Activated naive CD8-positive, alpha-beta T cell treated with anti-CD3 and anti-CD28 coated beads, Interleukin-2, amount 10 ng/mL, durations not matched to agents 7 days and 5 days (primary cell): ENCODE measurements at regions not wholly inside any gene's neighbourhood (a gene's known extent, or its start where the extent isn't known, plus 50 kb on each side); places are given as distances from the start of the nearest gene placed in this dataset.

ENCODE experiments used
- ATAC-seq: fragments of 150-1000 bp; cut with Tn5 transposase; one replicate; pipeline ENCODE4 v1.10.0; 2021; ENCODE audit warnings: low read depth, moderate library complexity
- POLR2A ChIA-PET: fragments of 350-600 bp; sonication (Branson Sonifier 250); formaldehyde crosslinking; loops from one replicate; lab custom pipeline; 2021; ENCODE audit warnings: antibody characterized with exemption; lab: Charles Lee
- DNase-seq: peaks from one replicate; pipeline ENCODE4 v3.0.0; 2021
- H3K27ac Mint-ChIP-seq: one replicate; pipeline ENCODE4 v1.8.0; 2022; ENCODE audit warnings: mild to moderate bottlenecking, mixed read lengths
- H3K27me3 Mint-ChIP-seq: one replicate; pipeline ENCODE4 v1.8.0; 2022; ENCODE audit warnings: mild to moderate bottlenecking, moderate library complexity, mixed read lengths
- H3K36me3 Mint-ChIP-seq: one replicate; pipeline ENCODE4 v1.8.0; 2021; ENCODE audit warnings: mild to moderate bottlenecking, mixed read lengths
- H3K4me1 Mint-ChIP-seq: one replicate; pipeline ENCODE4 v1.8.0; 2021; ENCODE audit warnings: mixed read lengths
- H3K4me3 Mint-ChIP-seq: one replicate; pipeline ENCODE4 v1.8.0; 2022; ENCODE audit warnings: mild to moderate bottlenecking, moderate library complexity, mixed read lengths
- H3K9me3 Mint-ChIP-seq: one replicate; pipeline ENCODE4 v1.8.0; 2021; ENCODE audit warnings: mixed read lengths

DNA sequence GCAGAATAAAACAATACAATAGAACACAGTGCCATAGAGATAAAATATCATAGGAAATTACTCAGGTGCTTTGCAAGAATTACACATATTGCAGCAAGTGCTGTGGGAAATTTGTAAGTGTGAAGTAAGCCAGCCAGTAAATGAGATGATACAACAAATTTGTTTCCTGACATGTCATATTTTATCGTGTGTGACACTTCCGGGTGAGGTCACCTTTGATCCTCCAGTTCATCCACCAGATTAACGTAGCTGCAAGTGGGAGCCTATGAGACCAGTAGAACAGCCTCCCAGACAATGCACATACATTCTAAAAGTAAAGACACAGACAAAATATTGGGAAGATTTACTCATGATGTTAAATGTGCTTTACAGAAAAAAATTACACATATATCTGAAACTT lies 72.2 kb downstream of the PRDM9 start:
- Mint-ChIP-seq H3K9me3 (no peaks in the 10 kb centered on the region), H3K4me1 (no peaks in the 10 kb centered on the region), H3K27ac (no peak overlapping the region), H3K36me3 (no peaks in the 10 kb centered on the region), H3K4me3 (no peak overlapping the region), H3K27me3 (no peaks in the 10 kb centered on the region)
- POLR2A ChIA-PET, result no interaction called here
- DNase-seq (no peak), ATAC-seq (no peak)

DNA sequence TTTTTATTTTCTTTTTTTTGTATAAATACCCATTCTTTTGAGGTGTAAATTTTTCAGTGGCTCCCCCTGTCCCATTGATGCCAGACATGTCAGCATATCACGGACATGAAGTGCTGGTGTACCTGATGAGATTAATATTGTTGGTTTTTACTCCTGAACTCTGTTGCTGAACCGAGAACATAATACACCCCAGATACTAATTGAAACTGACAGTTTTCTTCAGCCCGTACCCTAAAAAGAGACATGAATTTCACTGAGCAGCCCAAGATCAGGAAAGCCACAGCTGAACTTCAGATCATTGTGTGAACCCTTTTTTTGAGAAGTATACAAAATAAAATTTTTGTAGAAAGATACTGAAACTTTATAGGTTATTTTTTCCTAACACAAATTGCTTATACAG lies 75.7 kb downstream of the PRDM9 start:
- H3K9me3 Mint-ChIP-seq, result no peaks in the 10 kb centered on the region
- no peak overlapping the region for H3K4me3 Mint-ChIP-seq
- H3K27ac Mint-ChIP-seq, result no peak overlapping the region
- ATAC-seq (no peak), DNase-seq (no peak)
- H3K4me1 Mint-ChIP-seq, result no peaks in the 10 kb centered on the region
- POLR2A ChIA-PET, result no interaction called here
- no peaks in the 10 kb centered on the region for H3K27me3 Mint-ChIP-seq
- H3K36me3 Mint-ChIP-seq, result no peaks in the 10 kb centered on the region

DNA sequence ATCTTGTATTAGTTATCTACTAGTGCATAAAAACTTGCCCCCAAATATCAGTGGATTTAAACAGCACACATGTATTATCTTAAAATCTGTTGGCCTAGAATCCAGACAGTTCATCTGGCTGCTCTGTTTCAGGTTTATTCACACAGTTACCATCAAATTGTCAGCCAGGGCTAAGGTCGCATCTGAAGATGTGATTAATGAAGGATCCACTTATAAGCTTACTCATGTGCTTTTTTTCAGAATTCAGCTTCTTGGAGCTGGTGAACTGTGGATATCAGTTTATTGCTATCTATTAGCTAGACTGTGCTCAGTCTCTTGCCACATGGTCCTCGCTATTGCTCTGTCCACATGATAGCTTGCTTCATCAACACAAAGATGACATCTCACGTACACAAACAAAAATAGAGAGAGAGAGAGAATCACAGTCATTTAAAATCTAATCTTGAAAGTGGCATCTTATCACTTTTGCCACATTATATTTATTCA lies 81.5 kb downstream of the PRDM9 start:
- POLR2A ChIA-PET, result no interaction called here
- Mint-ChIP-seq H3K27me3 (no peaks in the 10 kb centered on the region), H3K4me3 (no peak overlapping the region), H3K27ac (no peak overlapping the region), H3K9me3 (peaks cover 3% of the 10 kb centered on the region), H3K36me3 (no peaks in the 10 kb centered on the region), H3K4me1 (no peaks in the 10 kb centered on the region)
- DNase-seq (no peak), ATAC-seq (no peak)

DNA sequence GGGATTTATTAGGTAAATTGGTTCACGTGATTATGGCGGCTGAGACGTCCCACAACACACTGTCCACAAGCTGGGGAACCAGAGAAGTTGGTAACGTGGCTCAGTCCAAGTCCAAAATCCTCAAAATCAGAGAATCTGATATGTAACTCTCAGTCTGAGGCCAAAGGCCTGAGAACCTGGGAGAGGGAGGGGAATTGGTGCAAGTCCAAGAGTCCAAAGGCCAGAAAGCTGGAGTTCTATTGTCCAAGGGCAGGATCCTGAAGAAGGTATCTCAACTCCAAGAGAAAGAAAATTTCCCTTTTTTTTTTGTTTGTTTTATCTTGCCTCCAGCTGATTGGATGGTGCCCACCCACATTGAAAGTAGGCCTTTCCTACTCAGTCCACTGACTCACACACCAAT lies 83.8 kb downstream of the PRDM9 start:
- no peak for ATAC-seq
- POLR2A ChIA-PET, result no interaction called here

DNA sequence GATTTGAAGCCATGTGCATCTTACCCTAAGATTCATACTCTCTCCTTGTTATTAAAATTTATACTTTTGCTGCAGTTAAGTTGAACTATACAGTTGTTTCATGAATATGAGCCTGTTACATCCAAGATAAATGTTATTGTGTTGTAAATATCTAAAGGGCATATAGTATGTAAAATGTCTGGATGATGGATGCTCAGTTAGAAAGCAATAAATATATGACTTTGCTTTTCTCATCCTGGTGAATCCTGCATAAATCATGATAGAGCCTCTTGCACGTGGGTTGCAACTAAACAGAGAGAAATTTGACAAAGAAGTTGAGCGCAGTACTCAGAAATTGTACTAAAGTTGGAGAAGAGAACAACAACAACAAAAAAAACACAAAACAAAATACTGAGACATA lies 99.5 kb downstream of the PRDM9 start:
- Mint-ChIP-seq H3K4me1 (no peaks in the 10 kb centered on the region), H3K27me3 (no peaks in the 10 kb centered on the region), H3K9me3 (peaks cover 9% of the 10 kb centered on the region), H3K27ac (no peak overlapping the region), H3K36me3 (no peaks in the 10 kb centered on the region), H3K4me3 (no peak overlapping the region)
- POLR2A ChIA-PET, result no interaction called here
- no peak for DNase-seq
- no peak for ATAC-seq

More for the DNA sequence above, 83.8 kb downstream of the PRDM9 start:
- no peak for DNase-seq
- H3K27ac Mint-ChIP-seq, result no peak overlapping the region
- no peaks in the 10 kb centered on the region for H3K4me1 Mint-ChIP-seq
- H3K4me3 Mint-ChIP-seq, result no peak overlapping the region
- H3K36me3 Mint-ChIP-seq, result no peaks in the 10 kb centered on the region
- no peaks in the 10 kb centered on the region for H3K27me3 Mint-ChIP-seq
- peaks cover 3% of the 10 kb centered on the region for H3K9me3 Mint-ChIP-seq

DNA sequence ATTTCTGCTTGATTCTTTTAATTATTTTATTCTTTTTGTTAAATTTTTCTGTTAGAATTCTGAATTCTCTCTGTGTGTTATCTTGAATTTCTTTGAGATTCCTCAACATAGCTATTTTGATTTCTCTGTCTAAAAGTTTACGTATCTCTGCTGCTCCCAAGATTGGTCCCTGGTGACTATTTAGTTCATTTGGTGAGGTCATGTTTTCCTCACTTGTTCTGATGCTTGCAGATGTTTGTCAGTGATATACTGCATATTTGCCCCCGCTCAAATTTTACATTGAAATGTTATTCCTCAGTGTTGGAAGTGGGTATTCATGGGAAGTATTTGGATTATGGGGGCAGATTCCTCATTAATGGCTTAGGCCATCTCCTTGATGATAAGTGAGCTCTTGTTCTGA lies 105.3 kb downstream of the PRDM9 start:
- H3K4me3 Mint-ChIP-seq, result no peak overlapping the region
- H3K36me3 Mint-ChIP-seq, result no peaks in the 10 kb centered on the region
- ATAC-seq (no peak), DNase-seq (no peak)
- no peak overlapping the region for H3K27ac Mint-ChIP-seq
- H3K27me3 Mint-ChIP-seq, result no peaks in the 10 kb centered on the region
- no peaks in the 10 kb centered on the region for H3K4me1 Mint-ChIP-seq
- POLR2A ChIA-PET, result no interaction called here
- peaks cover 7% of the 10 kb centered on the region for H3K9me3 Mint-ChIP-seq

DNA sequence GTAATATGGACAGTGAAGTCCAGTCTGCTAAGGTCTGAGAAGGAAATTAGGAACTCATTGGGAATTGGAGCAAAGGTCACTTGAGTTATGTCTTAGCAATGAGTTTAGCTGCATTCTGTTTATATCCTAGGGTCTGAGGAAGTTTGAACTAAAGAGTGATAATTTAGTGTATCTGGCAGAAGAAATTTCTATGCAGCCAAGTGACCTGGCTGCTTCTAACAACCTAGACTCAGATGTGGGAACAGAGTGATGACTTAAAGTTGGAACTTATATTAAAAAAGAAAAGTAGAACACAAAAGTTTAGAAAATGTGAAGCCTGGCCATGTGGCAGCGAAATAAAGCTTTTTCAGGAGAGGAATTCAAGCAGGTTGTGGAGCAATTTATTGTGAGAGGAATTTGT lies 106.2 kb downstream of the PRDM9 start:
- Mint-ChIP-seq H3K9me3 (peaks cover 3% of the 10 kb centered on the region), H3K27me3 (no peaks in the 10 kb centered on the region), H3K4me1 (no peaks in the 10 kb centered on the region), H3K36me3 (no peaks in the 10 kb centered on the region), H3K4me3 (no peak overlapping the region), H3K27ac (no peak overlapping the region)
- DNase-seq, result no peak
- ATAC-seq, result no peak
- POLR2A ChIA-PET, result no interaction called here

DNA sequence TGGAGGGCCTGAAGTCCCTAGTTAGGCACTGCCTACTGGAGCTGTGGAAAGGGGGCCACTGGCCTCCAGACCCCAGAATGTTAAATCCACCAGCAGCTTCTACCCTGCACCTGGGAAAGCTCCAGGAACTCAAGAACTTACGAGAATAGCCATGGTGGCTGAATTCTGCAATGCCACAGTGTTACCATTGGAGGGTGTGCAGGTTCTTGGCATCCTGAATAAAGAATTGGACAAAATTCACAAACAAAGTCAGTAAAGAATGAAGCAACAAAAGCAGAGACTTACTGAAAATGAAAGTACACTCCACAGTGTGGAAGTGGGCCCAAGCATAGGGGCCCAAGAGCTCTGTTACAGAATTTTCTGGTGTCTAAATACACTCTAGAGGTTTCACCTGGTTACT lies 107.0 kb downstream of the PRDM9 start:
- Mint-ChIP-seq H3K4me1 (no peaks in the 10 kb centered on the region), H3K9me3 (peaks cover 3% of the 10 kb centered on the region), H3K36me3 (no peaks in the 10 kb centered on the region), H3K4me3 (no peak overlapping the region), H3K27me3 (no peaks in the 10 kb centered on the region), H3K27ac (no peak overlapping the region)
- POLR2A ChIA-PET, result no interaction called here
- ATAC-seq, result no peak
- no peak for DNase-seq

DNA sequence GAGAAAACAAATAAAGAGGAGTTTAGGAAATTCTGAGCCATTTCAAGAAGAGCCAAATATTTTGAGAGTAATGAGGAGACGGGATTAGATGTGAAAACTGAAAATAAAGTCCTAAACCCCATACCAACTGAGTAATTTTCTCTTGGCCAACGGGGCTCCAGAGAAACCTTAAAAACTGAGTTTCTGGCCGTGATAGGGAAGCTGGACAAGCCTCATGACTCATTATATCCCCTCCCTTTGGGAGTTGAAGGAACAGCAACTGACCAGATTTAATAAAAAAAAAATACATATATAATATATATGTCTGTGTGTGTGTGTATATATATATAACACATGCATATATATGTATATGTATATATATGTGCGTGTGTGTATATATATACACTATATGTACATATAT lies 119.6 kb downstream of the PRDM9 start:
- POLR2A ChIA-PET, result no interaction called here

DNA sequence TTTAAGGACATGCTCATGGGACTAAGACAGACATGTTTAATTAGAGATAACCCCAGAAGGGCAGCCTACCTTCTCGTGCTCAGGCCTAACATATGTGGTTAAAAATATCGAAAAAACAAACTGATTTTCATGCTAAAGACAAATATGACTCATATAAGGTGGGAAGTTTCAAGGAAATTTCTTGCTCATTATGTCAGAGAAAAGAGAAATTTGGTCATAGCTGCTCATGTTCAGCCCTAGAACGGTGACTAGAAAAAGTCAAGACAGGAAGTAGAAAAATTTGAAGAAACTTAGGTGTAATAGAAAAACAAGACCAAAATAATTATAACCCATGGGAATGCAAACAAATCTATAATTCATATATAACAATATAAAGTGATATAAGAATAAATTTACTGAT lies 120.6 kb downstream of the PRDM9 start:
- no peaks in the 10 kb centered on the region for H3K4me1 Mint-ChIP-seq
- H3K36me3 Mint-ChIP-seq, result no peaks in the 10 kb centered on the region
- POLR2A ChIA-PET, result no interaction called here
- no peak overlapping the region for H3K27ac Mint-ChIP-seq
- H3K4me3 Mint-ChIP-seq, result no peak overlapping the region
- DNase-seq (no peak), ATAC-seq (no peak)
- peaks cover 6% of the 10 kb centered on the region for H3K9me3 Mint-ChIP-seq
- H3K27me3 Mint-ChIP-seq, result no peaks in the 10 kb centered on the region

More for the DNA sequence above, 119.6 kb downstream of the PRDM9 start:
- Mint-ChIP-seq H3K27ac (no peak overlapping the region), H3K4me1 (no peaks in the 10 kb centered on the region), H3K9me3 (peaks cover 6% of the 10 kb centered on the region), H3K27me3 (no peaks in the 10 kb centered on the region), H3K4me3 (no peak overlapping the region), H3K36me3 (no peaks in the 10 kb centered on the region)
- DNase-seq (no peak), ATAC-seq (no peak)

DNA sequence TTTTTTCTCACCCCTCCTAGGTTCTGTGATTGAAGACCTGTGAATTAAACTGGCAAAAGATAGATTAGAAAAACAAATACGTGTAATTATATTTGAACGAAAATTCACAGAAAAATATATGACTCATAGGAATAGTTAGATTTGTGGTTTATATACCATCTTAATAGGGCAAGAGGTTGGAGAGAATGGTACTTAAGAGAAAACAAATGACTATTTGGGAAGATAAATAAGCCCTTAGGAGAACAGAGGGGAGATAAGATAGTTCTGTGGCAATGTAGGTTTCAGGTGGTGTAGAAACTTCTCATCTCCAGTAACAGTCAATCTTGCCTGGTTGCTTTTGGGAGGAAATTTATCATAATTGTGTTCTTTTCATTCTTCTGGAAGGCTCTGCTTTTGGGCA lies 122.0 kb downstream of the PRDM9 start:
- DNase-seq, result no peak
- Mint-ChIP-seq H3K36me3 (no peaks in the 10 kb centered on the region), H3K27me3 (no peaks in the 10 kb centered on the region), H3K4me1 (no peaks in the 10 kb centered on the region), H3K4me3 (no peak overlapping the region), H3K9me3 (peaks cover 3% of the 10 kb centered on the region), H3K27ac (no peak overlapping the region)
- POLR2A ChIA-PET, result no interaction called here
- ATAC-seq, result no peak

DNA sequence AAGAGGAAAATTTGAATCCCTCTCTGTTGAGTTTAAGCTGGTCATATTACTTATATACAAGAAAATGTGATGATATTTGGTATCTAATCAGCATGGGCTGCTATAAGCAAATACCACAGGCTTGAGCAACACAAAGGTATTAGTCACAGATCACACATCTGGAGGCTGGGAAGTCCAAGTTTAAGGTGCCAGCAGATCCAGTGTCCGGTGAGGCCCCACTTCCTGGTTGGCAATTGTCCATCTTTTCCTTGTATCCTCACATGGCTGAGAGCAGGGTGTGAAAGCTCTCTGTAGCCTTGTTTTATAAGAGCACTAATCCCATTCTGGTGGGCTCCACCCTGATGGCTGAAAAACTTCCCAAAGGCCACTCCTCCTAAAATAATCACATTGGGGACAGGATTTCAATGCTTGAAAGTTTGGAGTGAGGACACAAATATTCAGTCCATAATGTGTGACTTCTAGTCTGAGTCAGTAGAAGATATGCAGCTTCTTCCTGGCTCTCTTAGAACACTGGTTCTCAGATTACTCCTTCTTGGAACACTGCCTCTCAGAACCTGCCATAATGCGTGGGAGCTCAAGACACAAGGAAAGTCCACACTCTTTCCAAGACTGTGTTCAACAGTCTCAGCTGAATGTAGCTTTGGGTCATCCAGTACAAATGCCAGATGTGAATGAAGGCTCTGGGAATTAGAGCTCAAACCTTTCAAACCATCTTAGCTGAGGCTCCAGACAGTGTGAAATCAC lies 124.1 kb downstream of the PRDM9 start:
- Mint-ChIP-seq H3K4me1 (no peaks in the 10 kb centered on the region), H3K27ac (no peak overlapping the region), H3K27me3 (no peaks in the 10 kb centered on the region), H3K9me3 (peaks cover 5% of the 10 kb centered on the region), H3K4me3 (no peak overlapping the region), H3K36me3 (no peaks in the 10 kb centered on the region)
- DNase-seq, result no peak
- ATAC-seq, result no peak
- POLR2A ChIA-PET, result no interaction called here

DNA sequence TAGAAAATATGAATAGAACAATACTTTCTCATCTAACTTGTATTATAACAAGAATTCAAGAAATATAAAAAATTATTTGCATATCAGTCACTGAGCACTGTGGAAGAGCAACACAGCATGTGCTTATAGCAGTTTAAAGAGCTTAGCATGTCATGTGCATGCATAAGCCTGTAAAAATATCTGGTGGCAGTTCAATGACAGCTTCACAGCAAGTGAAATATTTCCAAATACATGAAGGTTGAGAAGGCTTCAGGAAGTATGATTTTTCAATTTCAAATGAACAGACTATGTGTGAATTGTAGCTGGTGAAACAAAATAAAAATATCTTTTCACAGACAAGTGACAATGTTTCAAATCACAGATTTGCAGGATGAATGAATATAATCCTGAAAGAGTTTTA lies 128.5 kb downstream of the PRDM9 start:
- H3K4me1 Mint-ChIP-seq, result no peaks in the 10 kb centered on the region
- no peak overlapping the region for H3K4me3 Mint-ChIP-seq
- DNase-seq (no peak), ATAC-seq (no peak)
- no peaks in the 10 kb centered on the region for H3K36me3 Mint-ChIP-seq
- POLR2A ChIA-PET, result no interaction called here
- peaks cover 5% of the 10 kb centered on the region for H3K9me3 Mint-ChIP-seq
- H3K27ac Mint-ChIP-seq, result no peak overlapping the region
- no peaks in the 10 kb centered on the region for H3K27me3 Mint-ChIP-seq

DNA sequence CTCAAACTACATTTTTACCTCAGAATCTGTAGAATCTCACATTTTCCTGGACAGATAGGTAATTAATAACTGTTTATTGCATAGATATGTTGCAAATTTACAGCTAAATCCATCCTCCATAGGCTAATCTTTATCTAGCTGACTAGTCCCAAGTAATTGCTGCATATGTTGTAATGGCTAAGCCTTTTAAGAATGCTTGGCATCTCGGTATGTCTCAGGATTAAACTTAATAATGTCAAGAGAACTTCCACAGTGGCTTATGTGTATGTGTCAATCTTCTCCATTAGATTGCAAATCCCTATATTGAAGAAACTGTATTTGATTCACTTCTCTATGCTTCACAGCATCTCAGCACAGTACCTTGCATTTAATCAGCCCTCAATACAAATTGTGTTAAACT lies 131.9 kb downstream of the PRDM9 start:
- no peaks in the 10 kb centered on the region for H3K4me1 Mint-ChIP-seq
- H3K36me3 Mint-ChIP-seq, result no peaks in the 10 kb centered on the region
- ATAC-seq (no peak), DNase-seq (no peak)
- H3K27ac Mint-ChIP-seq, result no peak overlapping the region
- H3K9me3 Mint-ChIP-seq, result peaks cover 11% of the 10 kb centered on the region
- H3K4me3 Mint-ChIP-seq, result no peak overlapping the region
- H3K27me3 Mint-ChIP-seq, result no peaks in the 10 kb centered on the region
- POLR2A ChIA-PET, result no interaction called here
